IgD-negative memory B cell (primary cell): ENCODE measurements at regions not wholly inside any gene's neighbourhood (a gene's known extent, or its start where the extent isn't known, plus 50 kb on each side); places are given as distances from the start of the nearest gene placed in this dataset.
"Not testable (repeated sequence)": the region's sequence is repeated elsewhere in the genome, so short reads cannot be mapped to it uniquely, and the experiment has no call there.

Experiments used
- H3K27ac Mint-ChIP-seq, 3 donors: one replicate each; pipeline ENCODE4 v1.8.0; 2020 to 2022; ENCODE audit warnings: mild to moderate bottlenecking in 3 of 3, mixed read lengths in 3 of 3, moderate library complexity in 1 of 3
- H3K27me3 Mint-ChIP-seq: one replicate; pipeline ENCODE4 v1.8.0; 2021; ENCODE audit warnings: mixed read lengths
- H3K36me3 Mint-ChIP-seq: one replicate; pipeline ENCODE4 v1.8.0; 2020; ENCODE audit warnings: mild to moderate bottlenecking, mixed read lengths
- H3K4me1 Mint-ChIP-seq, 3 donors: one replicate each; pipeline ENCODE4 v1.8.0; 2020 to 2022; ENCODE audit warnings: mixed read lengths in 3 of 3, mild to moderate bottlenecking in 1 of 3
- H3K4me3 Mint-ChIP-seq, 4 donors: one replicate each; pipeline ENCODE4 v1.8.0; 2020 to 2022; ENCODE audit warnings: mild to moderate bottlenecking in 4 of 4, mixed read lengths in 4 of 4, moderate library complexity in 3 of 4
- H3K9me3 Mint-ChIP-seq, 3 donors: one replicate each; pipeline ENCODE4 v1.8.0; 2020 to 2021; ENCODE audit warnings: mixed read lengths in 3 of 3, mild to moderate bottlenecking in 1 of 3

DNA sequence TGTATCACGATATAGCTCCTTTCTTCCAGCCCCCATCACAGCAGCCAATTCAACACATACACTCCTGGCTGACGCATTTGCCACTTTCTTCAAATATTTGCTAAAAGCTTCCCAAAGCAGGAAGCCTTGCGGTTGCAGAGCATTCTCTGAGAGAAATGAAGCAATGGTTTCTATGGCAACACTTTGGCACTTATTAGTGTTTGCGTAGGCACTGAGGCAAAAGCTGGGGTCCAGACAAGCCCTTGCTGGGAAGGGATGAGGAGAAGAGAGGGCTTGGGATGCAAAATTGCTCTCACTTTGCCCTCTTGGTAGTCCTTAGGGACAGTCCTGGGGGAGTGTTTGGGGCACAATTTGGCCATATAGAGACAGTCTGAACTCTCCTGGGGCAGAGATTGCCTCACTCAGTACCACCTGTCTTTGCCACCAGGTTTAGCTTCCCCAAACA is 55.0 kb upstream of the PAK3 start:
- Mint-ChIP-seq H3K36me3 (no peaks in the 10 kb centered on the region), H3K4me1 (no peaks in the 10 kb centered on the region), H3K27ac (no peak overlapping the region), H3K27me3 (peaks cover 9% of the 10 kb centered on the region), H3K4me3 (no peak overlapping the region), H3K9me3 (no peaks in the 10 kb centered on the region)

GRCh38 chrX:111040377-111041017 is 55.5 kb upstream of the PAK3 start:
- H3K36me3 Mint-ChIP-seq, result no peaks in the 10 kb centered on the region
- H3K4me3 Mint-ChIP-seq, result no peak overlapping the region
- peaks cover 9% of the 10 kb centered on the region for H3K27me3 Mint-ChIP-seq
- no peak overlapping the region for H3K27ac Mint-ChIP-seq
- H3K4me1 Mint-ChIP-seq, result no peaks in the 10 kb centered on the region
- no peaks in the 10 kb centered on the region for H3K9me3 Mint-ChIP-seq

DNA sequence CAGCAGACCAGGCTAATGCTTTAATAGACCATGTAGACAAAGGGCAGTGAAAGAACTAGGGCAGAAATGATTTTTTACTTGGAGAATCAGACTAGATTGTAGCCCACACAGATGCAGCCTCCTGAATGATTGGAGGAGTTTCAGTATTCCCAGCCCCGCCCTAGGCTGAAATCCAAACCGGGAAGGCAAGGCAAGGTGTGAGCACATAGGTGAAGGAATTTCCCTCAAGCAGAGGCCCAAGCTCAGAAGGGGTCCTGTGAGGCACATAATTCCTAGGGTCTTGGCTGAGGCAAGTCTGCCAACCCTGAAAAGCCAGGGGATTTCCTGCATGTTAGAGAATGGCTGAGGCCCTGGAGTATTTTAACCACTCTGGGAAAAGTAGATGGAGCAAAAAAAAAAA is 56.4 kb upstream of the PAK3 start:
- Mint-ChIP-seq H3K27ac (no peak overlapping the region), H3K27me3 (peaks cover 9% of the 10 kb centered on the region), H3K36me3 (no peaks in the 10 kb centered on the region)

GRCh38 chrX:111035991-111036390 is 60.0 kb upstream of the PAK3 start:
- Mint-ChIP-seq H3K36me3 (no peaks in the 10 kb centered on the region), H3K4me1 (no peaks in the 10 kb centered on the region), H3K27ac (no peak overlapping the region), H3K4me3 (no peak overlapping the region), H3K9me3 (no peaks in the 10 kb centered on the region), H3K27me3 (peaks cover 4% of the 10 kb centered on the region)

More for the DNA sequence above, 56.4 kb upstream of the PAK3 start:
- Mint-ChIP-seq H3K4me1 (no peaks in the 10 kb centered on the region), H3K4me3 (no peak overlapping the region), H3K9me3 (no peaks in the 10 kb centered on the region)

- Mint-ChIP-seq H3K36me3 (no peaks in the 10 kb centered on the region), H3K27ac (no peak overlapping the region), H3K4me3 (no peak overlapping the region), H3K9me3 (no peaks in the 10 kb centered on the region), H3K4me1 (no peaks in the 10 kb centered on the region), H3K27me3 (peaks cover 4% of the 10 kb centered on the region)
These were observed 60.7 kb upstream of the PAK3 start for GRCh38 chrX:111035256-111035655.

DNA sequence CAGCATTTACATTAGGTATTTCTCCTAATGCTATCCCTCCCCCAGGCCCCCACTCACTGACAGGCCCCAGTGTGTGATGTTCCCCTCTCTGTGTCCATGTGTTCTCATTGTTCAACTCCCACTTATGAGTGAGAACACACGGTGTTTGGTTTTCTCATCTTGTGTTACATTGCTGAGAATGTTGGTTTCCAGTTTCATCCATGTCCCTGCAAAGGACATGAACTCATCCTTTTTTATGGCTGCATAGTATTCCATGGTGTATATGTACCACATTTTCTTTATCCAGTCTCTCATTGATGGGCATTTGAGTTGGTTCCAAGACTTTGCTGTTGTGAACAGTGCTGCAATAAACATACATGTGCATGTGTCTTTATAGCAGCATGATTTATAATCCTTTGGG is 73.0 kb upstream of the PAK3 start:
- H3K4me1 Mint-ChIP-seq, H3K4me3 Mint-ChIP-seq, H3K27me3 Mint-ChIP-seq, H3K9me3 Mint-ChIP-seq, H3K27ac Mint-ChIP-seq, H3K36me3 Mint-ChIP-seq: not testable (repeated sequence)

DNA sequence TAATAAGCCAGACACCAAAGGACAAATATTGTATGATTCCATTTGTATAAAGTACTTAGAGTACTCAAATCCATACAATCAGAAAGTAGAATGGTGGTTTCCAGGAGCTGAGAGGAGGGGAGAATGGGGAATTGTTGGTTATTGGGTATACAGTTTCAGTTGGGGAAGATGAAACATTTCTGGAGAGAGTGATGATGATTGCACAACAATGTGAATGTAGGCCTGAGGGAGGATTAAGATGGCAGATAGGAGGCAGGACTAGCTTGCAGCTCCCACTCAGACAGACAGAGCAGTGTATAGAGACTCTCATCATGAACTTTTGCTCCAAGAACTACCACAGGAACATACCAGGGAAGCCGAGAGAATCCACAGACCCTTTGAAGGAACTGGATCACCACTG is 75.7 kb upstream of the PAK3 start:
- Mint-ChIP-seq H3K9me3 (peaks cover 2 to 6% (median 2%) of the 10 kb centered on the region in 3 donors), H3K36me3 (peaks cover 3% of the 10 kb centered on the region), H3K4me1 (no peaks in the 10 kb centered on the region), H3K27me3 (peaks cover 6% of the 10 kb centered on the region), H3K4me3 (no peak overlapping the region), H3K27ac (no peak overlapping the region)

GRCh38 chrX:111013778-111014455 is 82.1 kb upstream of the PAK3 start:
- Mint-ChIP-seq H3K4me1 (peaks cover 0 to 1% (median 0%) of the 10 kb centered on the region in 3 donors), H3K9me3 (peaks cover 0 to 2% (median 0%) of the 10 kb centered on the region in 3 donors), H3K27me3 (peaks cover 3% of the 10 kb centered on the region), H3K4me3 (no peak overlapping the region), H3K36me3 (peaks cover 3% of the 10 kb centered on the region), H3K27ac (no peak overlapping the region)

DNA sequence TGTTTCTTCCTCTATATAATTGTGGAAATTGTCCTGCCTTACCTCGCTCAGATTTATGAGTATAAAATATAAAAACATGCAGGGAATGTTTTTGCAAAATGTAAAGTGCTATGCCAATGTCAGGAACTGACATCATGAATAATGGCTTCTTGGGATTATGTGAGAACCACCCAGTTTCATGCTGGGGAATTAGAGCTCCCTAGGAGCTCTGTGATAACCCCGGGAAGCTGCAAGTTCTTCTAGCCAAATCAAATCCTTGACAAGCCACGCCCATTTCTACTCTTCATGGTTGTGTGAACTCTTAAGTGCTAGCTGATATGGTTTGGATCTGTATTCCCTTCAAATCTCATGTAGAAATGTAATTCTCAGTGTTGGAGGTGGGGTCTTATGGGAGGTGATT is 85.9 kb upstream of the PAK3 start:
- Mint-ChIP-seq H3K9me3 (peaks cover 0 to 2% (median 0%) of the 10 kb centered on the region in 3 donors), H3K27me3 (peaks cover 2% of the 10 kb centered on the region), H3K4me1 (peaks cover 0 to 1% (median 0%) of the 10 kb centered on the region in 3 donors), H3K27ac (no peak overlapping the region), H3K4me3 (no peak overlapping the region), H3K36me3 (no peaks in the 10 kb centered on the region)

GRCh38 chrX:111009256-111009655 is 86.7 kb upstream of the PAK3 start:
- Mint-ChIP-seq H3K27ac (peak overlapping the region in 1 of 3 donors; percentile 2), H3K4me1 (peaks cover 0 to 1% (median 0%) of the 10 kb centered on the region in 3 donors), H3K27me3 (peaks cover 2% of the 10 kb centered on the region), H3K9me3 (peaks cover 0 to 2% (median 0%) of the 10 kb centered on the region in 3 donors), H3K36me3 (no peaks in the 10 kb centered on the region), H3K4me3 (no peak overlapping the region)

DNA sequence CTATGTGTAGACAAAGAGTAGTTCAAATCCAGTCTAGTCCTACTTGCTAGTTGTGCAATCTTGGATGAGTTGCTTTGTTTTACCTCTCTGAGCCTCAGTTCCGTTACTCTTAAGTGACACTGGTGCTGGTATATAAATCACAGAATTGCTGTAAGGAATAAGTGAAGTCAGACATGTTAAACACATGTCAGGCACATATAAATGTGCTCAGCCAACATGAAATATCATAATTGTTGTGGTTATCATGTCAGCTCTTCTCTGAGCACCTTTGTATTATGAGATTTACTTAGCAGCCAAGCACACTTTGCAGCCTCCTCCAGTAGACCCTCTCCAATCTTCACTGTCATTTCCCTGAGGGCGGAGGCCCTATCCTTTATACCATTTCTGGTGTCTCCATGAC is 87.9 kb upstream of the PAK3 start:
- H3K4me3 Mint-ChIP-seq, result no peak overlapping the region
- H3K9me3 Mint-ChIP-seq, result no peaks in the 10 kb centered on the region
- H3K27ac Mint-ChIP-seq, result no peak overlapping the region
- peaks cover 2% of the 10 kb centered on the region for H3K27me3 Mint-ChIP-seq
- H3K4me1 Mint-ChIP-seq, result peaks cover 0 to 1% (median 0%) of the 10 kb centered on the region in 3 donors
- no peaks in the 10 kb centered on the region for H3K36me3 Mint-ChIP-seq

DNA sequence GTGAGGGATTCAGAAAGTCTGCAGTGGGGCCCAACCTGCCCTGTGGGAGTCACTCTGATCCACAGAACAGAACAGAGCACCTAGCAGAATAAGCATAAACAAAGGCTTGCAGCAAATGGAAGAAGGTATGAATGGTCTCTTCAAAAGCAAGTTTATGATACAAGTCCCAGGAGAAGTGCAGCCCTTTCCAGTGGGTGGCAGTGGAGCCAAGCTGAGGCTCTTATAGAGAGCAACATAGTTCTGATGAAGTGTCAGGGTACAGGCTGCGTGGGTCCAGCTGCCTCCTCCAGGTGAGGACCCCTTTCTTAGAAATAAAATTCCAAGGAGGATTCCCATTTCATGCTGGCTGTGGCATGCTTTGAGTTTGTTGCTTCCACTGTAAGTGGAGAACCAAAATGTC is 88.8 kb upstream of the PAK3 start:
- no peaks in the 10 kb centered on the region for H3K27me3 Mint-ChIP-seq
- no peak overlapping the region for H3K4me3 Mint-ChIP-seq
- no peaks in the 10 kb centered on the region for H3K9me3 Mint-ChIP-seq
- no peaks in the 10 kb centered on the region for H3K36me3 Mint-ChIP-seq
- H3K27ac Mint-ChIP-seq, result no peak overlapping the region
- H3K4me1 Mint-ChIP-seq, result peaks cover 0 to 1% (median 0%) of the 10 kb centered on the region in 3 donors

- Mint-ChIP-seq H3K27me3 (no peaks in the 10 kb centered on the region), H3K9me3 (no peaks in the 10 kb centered on the region), H3K27ac (no peak overlapping the region), H3K36me3 (no peaks in the 10 kb centered on the region), H3K4me1 (peaks cover 0 to 1% (median 0%) of the 10 kb centered on the region in 3 donors), H3K4me3 (no peak overlapping the region)
These were observed 89.9 kb upstream of the PAK3 start for GRCh38 chrX:111006116-111006515.

DNA sequence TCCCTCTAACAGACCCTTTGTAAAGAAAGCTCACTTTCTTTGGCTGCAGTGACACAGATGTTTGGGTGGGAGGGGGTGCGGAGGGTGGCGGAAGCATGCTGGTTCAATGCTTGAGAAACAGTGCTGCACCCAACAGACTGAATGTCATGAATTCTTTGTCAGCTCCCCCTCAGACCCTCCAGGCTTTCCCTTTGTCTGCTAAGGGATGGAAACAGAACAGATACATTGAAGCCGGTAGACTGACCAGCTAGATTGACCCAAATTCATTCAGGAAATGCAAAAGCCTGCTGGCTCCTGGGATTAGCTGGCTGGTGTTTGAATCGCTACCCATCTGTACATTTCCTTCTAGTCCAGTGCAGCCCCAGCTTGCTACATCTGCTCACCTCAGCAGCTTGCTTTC is 90.8 kb upstream of the PAK3 start:
- no peak overlapping the region for H3K4me3 Mint-ChIP-seq
- no peaks in the 10 kb centered on the region for H3K27me3 Mint-ChIP-seq

GRCh38 chrX:111003118-111003517 is 92.9 kb upstream of the PAK3 start:
- Mint-ChIP-seq H3K27ac (no peak overlapping the region), H3K36me3 (no peaks in the 10 kb centered on the region), H3K4me1 (no peaks in the 10 kb centered on the region), H3K27me3 (no peaks in the 10 kb centered on the region), H3K9me3 (no peaks in the 10 kb centered on the region), H3K4me3 (no peak overlapping the region)

More for the DNA sequence above, 90.8 kb upstream of the PAK3 start:
- Mint-ChIP-seq H3K9me3 (no peaks in the 10 kb centered on the region), H3K36me3 (no peaks in the 10 kb centered on the region), H3K4me1 (peaks cover 0 to 1% (median 0%) of the 10 kb centered on the region in 3 donors), H3K27ac (no peak overlapping the region)

DNA sequence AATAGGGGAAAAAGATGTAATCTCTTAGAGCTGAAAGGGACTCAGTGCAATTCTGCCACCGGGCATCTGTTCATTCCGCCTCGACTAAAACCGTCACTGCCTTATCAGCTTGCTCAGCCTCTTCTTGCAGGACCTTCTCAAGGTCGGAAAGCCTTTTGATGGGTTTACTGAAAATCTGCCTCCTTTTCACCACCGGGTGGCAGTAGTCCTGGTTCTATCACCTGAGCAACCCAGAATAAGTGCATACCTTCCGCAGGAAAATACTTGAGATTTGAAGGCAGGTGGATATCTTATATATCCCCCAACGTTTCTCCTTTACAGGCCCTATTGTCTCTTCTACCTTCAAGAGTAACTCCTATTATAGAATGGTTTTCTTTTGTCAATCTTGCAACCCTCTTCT is 103.4 kb upstream of the PAK3 start:
- Mint-ChIP-seq H3K27ac (no peak overlapping the region), H3K4me3 (no peak overlapping the region), H3K9me3 (no peaks in the 10 kb centered on the region), H3K36me3 (no peaks in the 10 kb centered on the region), H3K27me3 (no peaks in the 10 kb centered on the region), H3K4me1 (no peaks in the 10 kb centered on the region)
